GM10248 (cell line): ENCODE measurements at regions not wholly inside any gene's neighbourhood (a gene's known extent, or its start where the extent isn't known, plus 50 kb on each side); places are given as distances from the start of the nearest gene placed in this dataset.

Experiments
- CTCF ChIA-PET: fragments of 300-600 bp; sonication (Branson Sonifier 250); formaldehyde crosslinking; extraction: SDS; loops from one replicate; lab custom pipeline; 2021; ENCODE audit warnings: antibody characterized with exemption; lab: Yijun Ruan, JAX
- POLR2A ChIA-PET: fragments of 350-650 bp; sonication (Branson Sonifier 250); formaldehyde crosslinking; extraction: SDS; loops from one replicate; lab custom pipeline; 2020; ENCODE audit warnings: antibody characterized with exemption; lab: Yijun Ruan, JAX
- DNase-seq: peaks from one replicate; pipeline ENCODE4 v3.0.0; 2012; ENCODE audit errors: extremely low spot score
- CTCF ChIP-seq: IDR thresholded peaks from 2 replicates; pipeline ENCODE4 v1.5.1; 2012; ENCODE audit warnings: mild to moderate bottlenecking, low read depth; ENCODE audit errors: extremely low read depth, missing control alignments, control extremely low read depth

DNA sequence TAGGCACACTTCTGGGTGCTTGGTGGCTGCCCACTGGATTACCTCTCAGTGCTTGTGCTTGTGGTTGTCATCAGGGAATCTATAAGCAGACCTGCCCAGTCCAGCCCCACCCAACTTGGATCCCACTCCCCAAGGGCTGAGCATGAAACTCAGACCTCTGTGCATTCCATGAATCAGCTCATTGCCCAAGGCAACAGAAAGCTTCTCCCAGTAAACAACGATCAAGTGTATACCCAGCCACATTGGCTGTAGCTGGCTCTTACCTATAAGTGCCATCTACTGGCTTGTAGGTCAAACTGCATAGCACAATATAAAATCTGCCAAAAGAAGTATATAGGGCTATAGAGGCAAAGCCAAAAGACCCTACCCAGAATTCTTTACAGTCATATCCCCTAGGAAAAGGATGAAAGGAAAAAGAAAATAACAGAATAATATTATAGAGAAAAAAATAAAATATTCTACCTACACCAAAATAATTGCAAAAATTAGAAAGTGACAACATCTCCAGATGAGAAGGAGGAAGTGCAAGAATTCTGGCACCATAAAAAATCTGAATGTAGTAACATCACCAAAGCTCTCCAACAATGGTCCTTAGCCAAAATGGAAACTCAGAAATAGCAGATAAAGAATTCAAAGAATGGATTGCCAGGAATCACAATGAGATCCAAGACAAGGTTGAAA is 321.0 kb upstream of the TRPC7 start:
- ChIA-PET CTCF (interaction anchor here (1.2 to 2.1 kb wide), 4 partner anchors 9 to 437 kb away, joined by 3 to 5 read pairs (median 4); no protein-coding TSS in a partner anchor), POLR2A (no interaction called here)
- TF ChIP-seq CTCF, result no peak
- DNase-seq, result no peak

GRCh38 chr5:136682986-136683385 is 317.6 kb upstream of the TRPC7 start:
- ChIA-PET CTCF (no interaction called here), POLR2A (no interaction called here)
- no peak for TF ChIP-seq CTCF
- DNase-seq, result no peak

- POLR2A ChIA-PET, result no interaction called here
- CTCF ChIA-PET, result no interaction called here
These were observed 313.9 kb upstream of the TRPC7 start for GRCh38 chr5:136679233-136679632.

DNA sequence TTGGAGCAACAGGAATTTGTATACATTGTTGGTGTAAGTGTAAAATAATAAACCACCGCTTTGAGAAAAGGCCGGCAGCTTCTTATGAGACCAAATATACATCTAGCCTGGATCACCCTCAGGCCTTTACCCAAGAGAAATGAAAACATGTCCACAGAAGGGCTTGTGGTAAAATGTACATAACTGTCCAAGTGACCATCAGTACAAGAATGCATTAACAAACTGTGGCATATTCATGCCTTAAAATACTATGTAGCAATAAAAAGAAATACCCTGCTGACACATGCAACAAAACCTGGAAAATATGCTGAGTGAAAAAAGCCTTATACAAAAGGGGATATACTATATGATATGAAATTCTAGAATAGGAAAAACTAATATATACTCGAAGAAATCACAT is 311.9 kb upstream of the TRPC7 start:
- CTCF ChIA-PET, result interaction anchor here (0.8 kb wide), 1 partner anchor 10 kb away, joined by 3 read pairs; no protein-coding TSS in a partner anchor
- no peak for DNase-seq

More at GRCh38 chr5:136679233-136679632, 313.9 kb upstream of the TRPC7 start:
- no peak for DNase-seq
- no peak for TF ChIP-seq CTCF

GRCh38 chr5:136676685-136677084 is 311.3 kb upstream of the TRPC7 start:
- ChIA-PET CTCF (interaction anchor here (0.8 kb wide), 1 partner anchor 11 kb away, joined by 3 read pairs; no protein-coding TSS in a partner anchor), POLR2A (no interaction called here)
- no peak for DNase-seq
- TF ChIP-seq CTCF, result no peak

More for the DNA sequence above, 311.9 kb upstream of the TRPC7 start:
- POLR2A ChIA-PET, result no interaction called here
- no peak for TF ChIP-seq CTCF

- no peak for DNase-seq
- CTCF ChIA-PET, result no interaction called here
- no peak for TF ChIP-seq CTCF
- POLR2A ChIA-PET, result no interaction called here
These were observed 310.4 kb upstream of the TRPC7 start for GRCh38 chr5:136675769-136676168.
